ENCODE measurements at regions not wholly inside any gene's neighbourhood (a gene's known extent, or its start where the extent isn't known, plus 50 kb on each side); places are given as distances from the start of the nearest gene placed in this dataset.

DNA sequence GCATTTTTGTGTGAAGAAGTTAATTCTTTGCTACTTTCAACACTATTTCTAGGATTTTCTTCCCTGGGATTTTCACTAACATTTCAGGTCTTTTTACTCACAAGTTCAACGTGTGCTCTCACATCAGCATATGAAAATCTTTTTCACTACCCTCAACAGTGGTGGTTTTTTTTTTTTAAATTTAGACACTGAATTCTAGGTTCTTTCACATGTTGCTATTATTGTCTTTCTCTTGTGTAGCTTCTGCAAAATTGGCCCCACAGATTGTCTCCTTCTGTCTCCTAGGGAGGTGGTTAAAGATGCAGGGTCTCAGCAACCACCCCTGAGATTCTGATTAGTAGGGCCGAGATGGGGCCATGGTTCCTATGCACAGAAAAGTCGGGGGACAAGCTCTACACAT, 165.0 kb upstream of the GPR26 start:
- Histone ChIP-seq H3K4me2 (ENCODE audit: insufficient read depth, low read length) (no peak overlapping the region), H3K9me1 (ENCODE audit: control insufficient read depth, insufficient read depth, low read length) (no peaks in the 10 kb centered on the region), H3K27me3 (ENCODE audit: control insufficient read depth in 2 of 2, insufficient read depth in 2 of 2, low read length in 2 of 2) (peaks cover 0 to 4% of the 10 kb centered on the region in 2 experiments; a peak in 2 of 5 replicates), H3K4me3 (no peak overlapping the region), H3K4me1 (replicated peaks in 1 of 2; ENCODE audit: control insufficient read depth in 2 of 2, insufficient read depth in 2 of 2, low read length in 2 of 2) (no peaks in the 10 kb centered on the region), H3K9me3 (replicated peaks; ENCODE audit: control insufficient read depth, insufficient read depth, low read depth, low read length) (no peaks in the 10 kb centered on the region), H3K27ac (ENCODE audit: extremely low read depth, low read depth, low read length) (no peak overlapping the region), H3K9ac (ENCODE audit: insufficient read depth in 1 of 2, low read depth in 2 of 2, low read length in 2 of 2) (no peak overlapping the region), H3K79me2 (ENCODE audit: control insufficient read depth, insufficient read depth, low read length) (no peaks in the 10 kb centered on the region), H3K36me3 (ENCODE audit: control insufficient read depth, insufficient read depth, low read length) (no peaks in the 10 kb centered on the region), H2AFZ (ENCODE audit: low read depth, low read length) (no peak overlapping the region), H4K20me1 (replicated peaks; ENCODE audit: control insufficient read depth, insufficient read depth, low read length) (no peaks in the 10 kb centered on the region)
- intact Hi-C loops (cut with micrococcal nuclease) (no loop called here), in situ Hi-C loops (cut with MboI) (no loop called here)
- ChIA-PET CTCF (ENCODE audit: low intra/inter-chr PET ratio) (no interaction called here), POLR2A (no interaction called here)
- WGBS (ENCODE audit: insufficient coverage, low coverage, missing lambda C conversion rate): 0% methylated on average over 1 of the region's 3 CpGs
- no peak for TF ChIP-seq ETV1 (tag; conservative IDR thresholded peaks at IDR 0.05; ENCODE audit: low read depth)
- TF ChIP-seq ZNF347 (CRISPR knock-in tag; IDR thresholded peaks at IDR 0.05; ENCODE audit: low read depth): no peak
- no peak for TF ChIP-seq POLR3A (IDR thresholded peaks at IDR 0.05; ENCODE audit: borderline replicate concordance, extremely low read depth, insufficient read depth, insufficient read length)
- TF ChIP-seq SMARCA4 (IDR thresholded peaks at IDR 0.05): no peak
- TF ChIP-seq ZNF79 (CRISPR knock-in tag; IDR thresholded peaks at IDR 0.05; ENCODE audit: low read depth): no peak
- TF ChIP-seq ZNF175 (CRISPR knock-in tag; IDR thresholded peaks at IDR 0.05; ENCODE audit: low read depth): no peak
- TF ChIP-seq, protein P1, sequence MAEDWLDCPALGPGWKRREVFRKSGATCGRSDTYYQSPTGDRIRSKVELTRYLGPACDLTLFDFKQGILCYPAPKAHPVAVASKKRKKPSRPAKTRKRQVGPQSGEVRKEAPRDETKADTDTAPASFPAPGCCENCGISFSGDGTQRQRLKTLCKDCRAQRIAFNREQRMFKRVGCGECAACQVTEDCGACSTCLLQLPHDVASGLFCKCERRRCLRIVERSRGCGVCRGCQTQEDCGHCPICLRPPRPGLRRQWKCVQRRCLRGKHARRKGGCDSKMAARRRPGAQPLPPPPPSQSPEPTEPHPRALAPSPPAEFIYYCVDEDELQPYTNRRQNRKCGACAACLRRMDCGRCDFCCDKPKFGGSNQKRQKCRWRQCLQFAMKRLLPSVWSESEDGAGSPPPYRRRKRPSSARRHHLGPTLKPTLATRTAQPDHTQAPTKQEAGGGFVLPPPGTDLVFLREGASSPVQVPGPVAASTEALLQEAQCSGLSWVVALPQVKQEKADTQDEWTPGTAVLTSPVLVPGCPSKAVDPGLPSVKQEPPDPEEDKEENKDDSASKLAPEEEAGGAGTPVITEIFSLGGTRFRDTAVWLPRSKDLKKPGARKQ (CRISPR knock-in tag; IDR thresholded peaks at IDR 0.05): no peak
- no peak for TF ChIP-seq MEIS2 (IDR thresholded peaks at IDR 0.05; ENCODE audit: partially characterized antibody)
- TF ChIP-seq POLR2AphosphoS5 (IDR thresholded peaks at IDR 0.05; ENCODE audit: control insufficient read depth, insufficient read depth, low read depth, low read length): no peak
- no peak for TF ChIP-seq ZNF586 (CRISPR knock-in tag; conservative IDR thresholded peaks at IDR 0.05)
- no peak for TF ChIP-seq ZNF408 (CRISPR knock-in tag; IDR thresholded peaks at IDR 0.05; ENCODE audit: low read depth)
- no peak for TF ChIP-seq CC2D1A (IDR thresholded peaks at IDR 0.05)
- TF ChIP-seq SOX6 (IDR thresholded peaks at IDR 0.05): no peak
- TF ChIP-seq CBFA2T3 (IDR thresholded peaks at IDR 0.05): no peak
- no peak for TF ChIP-seq ZNF41 (CRISPR knock-in tag; conservative IDR thresholded peaks at IDR 0.05)
- TF ChIP-seq, protein P2, sequence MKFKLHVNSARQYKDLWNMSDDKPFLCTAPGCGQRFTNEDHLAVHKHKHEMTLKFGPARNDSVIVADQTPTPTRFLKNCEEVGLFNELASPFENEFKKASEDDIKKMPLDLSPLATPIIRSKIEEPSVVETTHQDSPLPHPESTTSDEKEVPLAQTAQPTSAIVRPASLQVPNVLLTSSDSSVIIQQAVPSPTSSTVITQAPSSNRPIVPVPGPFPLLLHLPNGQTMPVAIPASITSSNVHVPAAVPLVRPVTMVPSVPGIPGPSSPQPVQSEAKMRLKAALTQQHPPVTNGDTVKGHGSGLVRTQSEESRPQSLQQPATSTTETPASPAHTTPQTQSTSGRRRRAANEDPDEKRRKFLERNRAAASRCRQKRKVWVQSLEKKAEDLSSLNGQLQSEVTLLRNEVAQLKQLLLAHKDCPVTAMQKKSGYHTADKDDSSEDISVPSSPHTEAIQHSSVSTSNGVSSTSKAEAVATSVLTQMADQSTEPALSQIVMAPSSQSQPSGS (CRISPR knock-in tag; IDR thresholded peaks at IDR 0.05): no peak
- TF ChIP-seq, protein P3, sequence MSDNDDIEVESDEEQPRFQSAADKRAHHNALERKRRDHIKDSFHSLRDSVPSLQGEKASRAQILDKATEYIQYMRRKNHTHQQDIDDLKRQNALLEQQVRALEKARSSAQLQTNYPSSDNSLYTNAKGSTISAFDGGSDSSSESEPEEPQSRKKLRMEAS (CRISPR knock-in tag; IDR thresholded peaks at IDR 0.05): no peak
- FAIRE-seq: no peak
- no peak for DNase-seq (ENCODE audit: extremely low read depth in 1 of 4, low spot score in 3 of 4)
- no TSS peak for BruUV-seq (replicated peaks)
- ATAC-seq: no peak
